HG02588 (cell line): ENCODE measurements at regions not wholly inside any gene's neighbourhood (a gene's known extent, or its start where the extent isn't known, plus 50 kb on each side); places are given as distances from the start of the nearest gene placed in this dataset.
"Not testable (repeated sequence)": the region's sequence is repeated elsewhere in the genome, so short reads cannot be mapped to it uniquely, and the experiment has no call there.

Source experiments
- ATAC-seq: cut with Tn5 transposase; IDR thresholded peaks from one replicate; pipeline ENCODE4 v1.9.1; 2021; ENCODE audit warnings: mild to moderate bottlenecking, moderate library complexity; ENCODE audit not compliant: unreplicated experiment

DNA sequence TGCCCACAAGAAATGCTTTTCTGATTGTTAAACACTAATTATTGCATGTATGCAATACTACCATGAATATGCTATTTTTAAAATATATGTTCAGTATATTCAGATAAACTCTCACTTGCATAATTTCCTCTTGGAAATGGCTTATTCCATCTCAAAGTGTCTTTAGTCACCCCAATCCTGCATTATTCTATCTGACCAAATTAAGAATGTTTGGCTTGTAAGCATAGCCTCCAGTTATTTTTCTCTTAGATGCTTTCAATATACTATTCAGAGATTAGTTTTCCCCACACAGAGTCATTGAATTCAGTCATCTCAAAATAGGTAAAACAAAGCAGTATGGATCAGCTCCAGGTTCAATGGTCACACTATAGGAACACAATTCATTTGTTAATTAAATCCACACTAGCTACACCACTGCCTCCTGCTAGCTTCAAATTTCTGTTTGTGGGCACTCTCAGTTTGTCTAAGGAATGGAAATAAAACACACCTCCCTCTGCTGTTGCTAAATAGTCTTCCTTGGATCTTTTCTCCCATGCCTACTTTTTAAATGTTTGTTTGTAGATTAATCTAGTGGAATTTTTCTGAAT, 134.6 kb upstream of the TBCA start:
- ATAC-seq: no peak

DNA sequence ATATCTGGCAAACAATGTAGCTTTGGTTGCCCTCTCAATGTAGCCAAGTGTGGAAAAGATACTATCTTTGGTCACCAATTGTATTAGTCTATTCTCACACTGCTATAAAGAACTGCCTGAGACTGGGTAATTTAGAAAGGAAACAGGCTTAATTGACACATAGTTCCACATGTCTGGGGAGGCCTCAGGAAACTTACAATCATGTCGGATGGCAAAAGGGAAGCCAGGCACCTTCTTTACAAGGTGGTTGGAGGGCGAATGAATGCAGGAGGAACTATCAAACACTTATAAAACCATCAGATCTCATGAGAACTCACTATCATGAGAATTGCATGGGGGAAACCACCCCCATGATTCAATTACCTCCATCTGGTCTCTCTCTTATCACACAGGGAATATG, 133.1 kb upstream of the TBCA start:
- ATAC-seq: no peak

DNA sequence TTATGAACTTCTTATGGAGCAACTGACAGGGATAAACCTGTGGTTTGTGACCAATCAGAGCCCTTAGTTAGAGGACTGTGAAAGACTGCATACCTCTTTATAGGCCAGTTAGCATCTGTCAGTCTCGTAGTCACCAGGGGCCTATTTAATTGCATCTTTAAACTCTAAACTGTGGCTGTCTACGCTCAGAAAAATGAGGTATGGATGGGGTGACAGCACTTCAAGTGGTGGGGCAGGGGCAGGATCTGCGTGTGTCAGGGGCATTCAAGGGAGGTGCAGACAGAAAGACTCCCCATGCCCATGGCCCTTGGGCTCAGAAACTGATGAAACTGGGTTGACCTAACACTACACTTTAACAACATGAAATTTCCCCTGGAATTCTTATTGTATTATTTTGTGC, 132.6 kb upstream of the TBCA start:
- no peak for ATAC-seq

DNA sequence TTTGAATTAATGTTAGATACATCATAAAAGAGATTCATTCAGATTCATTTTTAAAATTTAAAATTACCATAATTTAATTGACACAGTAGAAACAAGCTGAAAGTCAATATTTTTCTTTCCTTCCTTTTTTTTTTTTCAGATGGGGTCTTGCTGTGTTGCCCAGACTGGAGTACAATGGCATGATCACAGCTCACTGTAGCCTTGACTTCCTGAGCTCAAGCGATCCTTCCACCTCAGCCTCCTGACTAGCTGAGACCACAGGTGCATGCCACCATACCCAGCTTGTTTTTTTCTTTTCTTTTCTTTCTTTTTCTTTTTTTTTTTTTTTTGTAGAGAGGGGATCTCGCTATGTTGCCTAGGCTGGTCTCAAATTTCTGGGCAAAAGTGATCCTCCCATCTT, 131.6 kb upstream of the TBCA start:
- ATAC-seq: no peak

DNA sequence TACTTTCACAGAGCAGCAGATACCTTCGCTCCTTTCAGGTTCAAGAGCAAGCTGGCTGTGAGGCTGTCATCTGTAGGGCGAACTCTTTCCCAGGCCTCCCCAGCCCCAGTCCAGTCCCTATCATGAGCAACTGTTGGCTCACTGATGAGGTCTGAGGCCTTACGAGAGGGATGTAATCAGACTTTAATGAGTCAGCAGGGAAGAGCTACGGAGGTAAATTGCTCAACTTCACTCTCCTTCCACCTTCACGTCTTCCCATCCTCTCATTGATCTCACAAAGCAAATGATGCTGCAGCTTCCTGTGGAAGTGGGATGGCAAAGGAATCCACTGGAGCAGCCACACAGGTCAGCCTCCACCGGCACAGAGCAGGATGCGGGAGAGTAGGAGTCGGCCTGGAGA, 130.7 kb upstream of the TBCA start:
- ATAC-seq: no peak

DNA sequence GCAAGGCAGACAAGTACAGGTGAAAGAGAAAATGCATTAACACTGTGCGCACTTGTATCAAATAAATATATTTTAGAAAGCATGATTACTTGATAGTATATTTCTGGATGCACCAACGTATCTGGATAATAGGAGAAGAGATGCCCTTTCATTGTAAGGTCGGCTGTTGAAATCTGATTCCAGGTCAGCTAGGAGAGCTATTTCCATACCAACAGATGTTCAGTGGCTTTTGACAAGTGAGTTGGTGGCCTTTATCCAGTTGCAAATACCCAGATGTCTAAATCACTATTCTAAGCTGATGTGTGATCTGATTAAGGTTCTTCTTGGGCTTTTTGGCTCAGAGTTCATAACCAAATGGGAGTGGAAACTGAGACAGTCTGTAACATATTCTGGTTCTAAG, 128.2 kb upstream of the TBCA start:
- no peak for ATAC-seq

DNA sequence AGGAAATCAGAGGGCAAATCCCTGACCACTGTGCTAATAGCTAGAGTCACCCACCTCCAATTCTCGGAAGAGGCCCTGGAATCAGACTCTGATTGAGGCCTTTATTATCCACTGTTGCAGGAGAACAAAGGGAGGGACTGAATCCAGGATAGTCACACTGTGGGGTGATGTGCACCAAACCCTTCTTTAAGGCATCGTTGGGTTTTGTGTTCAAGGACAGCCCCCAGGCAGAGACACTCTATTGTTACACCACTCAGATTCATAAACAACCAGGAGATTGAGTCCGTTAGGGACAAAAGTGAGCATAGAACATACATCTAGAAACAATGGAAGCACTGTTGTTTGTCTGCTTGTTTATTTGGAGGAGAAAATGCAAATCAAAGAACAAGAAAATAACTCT, 124.6 kb upstream of the TBCA start:
- no peak for ATAC-seq

DNA sequence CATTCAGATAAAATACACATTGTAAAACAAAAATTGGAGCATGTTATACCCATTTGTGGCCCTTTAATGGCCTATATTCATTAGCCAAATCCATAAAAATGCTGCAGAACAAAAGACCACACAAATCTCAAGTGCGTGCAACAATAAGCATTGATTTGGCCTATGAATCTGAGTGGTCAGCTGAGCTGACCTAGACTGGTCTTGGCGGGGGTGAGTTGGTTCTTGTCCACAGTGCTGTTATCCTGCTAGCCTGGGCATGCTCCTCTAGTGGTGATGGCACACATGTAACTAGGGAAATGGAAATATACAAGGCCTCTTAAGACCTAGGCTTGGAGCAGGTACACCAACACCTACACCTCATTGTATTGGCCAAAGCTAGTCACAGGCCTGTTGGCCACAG, 122.2 kb upstream of the TBCA start:
- no peak for ATAC-seq

DNA sequence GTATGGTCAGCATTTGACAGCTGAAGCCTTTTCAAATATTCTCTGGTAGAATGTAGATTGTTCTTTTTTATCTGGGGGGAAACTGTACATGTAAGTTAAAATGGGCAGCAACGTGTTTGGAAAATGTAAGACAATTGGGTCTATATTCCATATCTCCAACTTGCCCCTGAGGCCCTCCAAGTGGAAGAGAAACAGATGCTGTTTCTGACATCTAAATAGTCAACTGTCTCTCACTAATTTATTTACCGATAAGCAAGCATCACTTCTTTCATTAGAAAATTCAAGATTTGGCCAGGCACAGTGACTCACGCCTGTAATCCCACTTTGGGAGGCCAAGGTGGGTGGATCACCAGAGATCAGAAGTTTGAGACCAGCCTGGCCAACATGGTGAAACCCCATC, 120.2 kb upstream of the TBCA start:
- ATAC-seq: no peak

DNA sequence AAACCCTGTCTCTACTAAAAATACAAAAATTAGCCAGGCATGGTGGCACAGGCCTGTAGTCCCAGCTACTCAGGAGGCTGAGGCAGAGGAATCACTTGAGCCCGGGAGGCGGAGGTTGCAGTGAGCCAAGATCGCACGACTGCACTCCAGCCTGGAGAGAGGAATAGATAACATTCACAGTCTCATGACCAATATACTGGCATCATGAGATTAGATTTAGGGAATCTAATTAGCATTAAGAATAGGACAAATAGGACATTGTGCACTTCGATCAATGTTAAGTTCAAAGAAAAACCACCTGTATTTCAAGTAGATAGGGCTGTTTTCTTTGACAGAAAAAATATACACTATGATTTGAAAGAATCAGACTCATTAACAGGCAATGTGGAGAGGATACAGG, 118.0 kb upstream of the TBCA start:
- ATAC-seq: not testable (repeated sequence)

DNA sequence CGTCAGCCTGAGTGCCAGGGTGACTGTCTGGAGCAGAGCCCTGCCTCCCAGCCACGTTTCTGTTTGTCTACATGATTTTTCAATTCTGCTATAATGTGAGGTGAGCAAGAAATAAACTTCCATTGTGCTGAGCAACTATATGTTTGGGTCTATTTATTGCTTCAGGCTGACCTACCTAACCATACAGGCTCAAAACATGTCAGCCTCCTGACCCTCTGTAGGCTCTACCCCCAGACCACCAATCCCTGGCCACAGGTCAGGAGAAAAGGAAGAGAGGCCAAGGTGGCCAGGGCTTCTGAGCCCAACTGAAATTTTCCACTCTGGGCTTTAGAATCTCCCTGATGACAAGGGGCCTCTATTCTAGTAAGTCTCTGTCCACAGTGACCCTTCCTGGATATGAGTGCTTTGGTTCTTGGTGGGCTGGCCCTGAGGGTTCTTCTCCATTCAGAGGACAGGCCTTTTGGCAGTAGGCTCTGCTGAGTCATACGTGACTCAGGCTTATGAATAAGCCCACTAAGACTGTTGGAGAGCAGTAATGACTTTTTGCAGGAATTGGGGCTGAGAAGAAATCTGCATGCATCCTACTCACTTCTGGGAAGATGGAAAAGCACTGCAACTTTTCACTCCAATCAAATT, 117.2 kb upstream of the TBCA start:
- no peak for ATAC-seq

DNA sequence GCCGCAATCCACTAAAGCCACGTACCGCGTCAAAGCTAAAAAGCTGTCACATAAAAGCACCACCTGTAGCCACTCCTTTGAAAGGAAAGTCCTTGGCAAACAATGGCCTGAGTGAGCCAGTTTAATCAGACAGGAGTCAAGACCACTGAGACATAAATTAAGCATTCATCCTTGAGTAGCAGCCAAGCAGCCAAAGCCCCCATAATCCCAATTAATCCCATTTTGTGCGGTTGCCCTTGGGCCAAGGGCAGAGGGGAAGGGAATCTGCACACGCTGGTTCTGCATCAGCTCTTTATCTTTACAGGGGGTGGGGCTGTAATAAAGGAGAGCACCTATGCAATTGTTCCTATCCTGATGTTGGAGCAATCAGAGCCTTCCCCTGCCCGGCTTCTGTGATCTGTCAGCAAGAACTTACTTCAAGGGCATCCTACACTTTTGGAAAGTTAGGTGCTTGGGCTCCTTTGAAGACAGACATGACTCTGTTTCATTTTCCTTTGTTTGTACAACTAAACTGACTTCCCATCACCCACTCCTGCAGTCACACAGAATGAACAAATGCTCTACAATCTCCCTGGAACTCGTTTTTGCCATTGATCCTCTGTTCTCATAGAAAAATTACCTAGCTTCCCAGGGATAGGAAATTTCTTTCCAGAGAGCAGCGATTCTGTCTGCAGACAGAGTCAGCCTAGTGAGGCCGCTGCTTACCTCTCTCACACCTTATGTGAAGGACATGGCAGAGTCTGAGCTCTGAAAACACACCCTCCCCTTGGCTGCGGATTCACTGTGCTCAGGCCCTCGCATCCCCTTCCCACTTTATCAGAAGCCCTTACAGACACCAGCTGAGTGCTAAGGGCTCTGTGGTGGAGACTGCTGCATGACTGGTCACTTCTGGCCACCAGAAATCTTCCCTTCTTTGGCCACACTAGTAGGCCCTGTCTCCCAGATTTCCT, 116.2 kb upstream of the TBCA start:
- ATAC-seq: no peak

DNA sequence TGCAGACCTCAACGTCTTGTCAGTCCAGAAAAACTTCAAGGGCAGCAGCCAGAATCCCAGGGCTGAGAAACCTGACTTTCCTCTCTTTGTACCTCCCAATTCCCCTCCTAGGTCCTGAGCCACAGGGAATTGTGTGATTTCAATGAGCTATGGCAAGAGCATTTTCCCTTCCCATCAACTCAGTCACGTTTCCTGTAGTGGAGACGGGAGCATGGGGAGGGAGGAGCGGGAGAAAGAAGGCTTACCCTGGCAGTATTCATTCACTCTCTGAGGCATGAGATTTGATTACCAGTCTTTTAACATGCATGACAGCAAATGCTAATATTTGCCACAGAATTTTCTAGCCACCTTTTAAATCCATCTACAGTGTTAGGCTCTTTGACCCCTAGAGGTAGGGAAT, 109.4 kb upstream of the TBCA start:
- no peak for ATAC-seq

DNA sequence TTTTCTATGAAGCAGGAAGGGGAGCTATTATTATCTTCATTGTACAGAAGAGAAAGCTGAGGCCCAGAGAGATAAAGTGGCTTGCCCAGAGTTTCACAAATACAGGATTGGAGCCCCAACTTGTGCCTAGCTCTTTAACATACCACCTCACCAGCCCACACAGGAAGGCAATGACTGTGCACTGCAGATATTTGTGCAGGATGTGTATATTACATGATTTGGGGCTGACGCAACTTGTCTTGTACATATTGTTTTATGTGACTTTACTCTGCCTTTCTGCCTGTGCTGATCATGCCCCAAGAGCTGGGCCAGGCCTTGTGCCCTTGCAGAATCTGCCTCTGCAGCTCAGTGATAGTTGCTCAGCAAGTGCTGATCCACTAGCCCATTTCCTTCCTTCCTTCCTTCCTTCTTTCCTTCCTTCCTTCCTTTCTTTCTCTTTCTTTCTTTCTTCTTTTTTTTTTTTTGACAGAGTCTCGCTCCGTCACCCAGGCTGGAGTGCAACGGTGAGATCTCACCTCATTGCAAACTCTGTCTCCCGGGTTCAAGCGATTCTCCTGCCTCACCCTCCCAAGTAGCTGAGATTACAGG, 106.6 kb upstream of the TBCA start:
- no peak for ATAC-seq

DNA sequence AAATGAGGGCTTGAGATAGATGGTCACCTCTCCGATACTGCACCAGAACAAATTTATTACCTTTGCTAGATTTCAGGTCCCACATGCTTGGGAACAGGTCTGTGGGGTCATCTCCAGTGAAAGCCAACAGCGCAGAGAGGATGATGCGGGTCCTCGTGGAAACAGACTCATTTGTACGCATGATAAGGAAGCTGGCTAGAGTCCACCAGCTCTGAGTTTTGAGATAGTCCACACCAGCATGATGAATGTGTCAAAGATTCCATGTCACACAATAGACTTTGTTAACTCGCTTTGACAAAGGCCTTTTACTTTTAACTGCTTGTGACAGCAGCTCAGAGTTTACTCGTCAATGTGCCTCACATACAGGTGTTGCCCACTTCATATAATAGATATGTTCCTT, 105.4 kb upstream of the TBCA start:
- no peak for ATAC-seq

DNA sequence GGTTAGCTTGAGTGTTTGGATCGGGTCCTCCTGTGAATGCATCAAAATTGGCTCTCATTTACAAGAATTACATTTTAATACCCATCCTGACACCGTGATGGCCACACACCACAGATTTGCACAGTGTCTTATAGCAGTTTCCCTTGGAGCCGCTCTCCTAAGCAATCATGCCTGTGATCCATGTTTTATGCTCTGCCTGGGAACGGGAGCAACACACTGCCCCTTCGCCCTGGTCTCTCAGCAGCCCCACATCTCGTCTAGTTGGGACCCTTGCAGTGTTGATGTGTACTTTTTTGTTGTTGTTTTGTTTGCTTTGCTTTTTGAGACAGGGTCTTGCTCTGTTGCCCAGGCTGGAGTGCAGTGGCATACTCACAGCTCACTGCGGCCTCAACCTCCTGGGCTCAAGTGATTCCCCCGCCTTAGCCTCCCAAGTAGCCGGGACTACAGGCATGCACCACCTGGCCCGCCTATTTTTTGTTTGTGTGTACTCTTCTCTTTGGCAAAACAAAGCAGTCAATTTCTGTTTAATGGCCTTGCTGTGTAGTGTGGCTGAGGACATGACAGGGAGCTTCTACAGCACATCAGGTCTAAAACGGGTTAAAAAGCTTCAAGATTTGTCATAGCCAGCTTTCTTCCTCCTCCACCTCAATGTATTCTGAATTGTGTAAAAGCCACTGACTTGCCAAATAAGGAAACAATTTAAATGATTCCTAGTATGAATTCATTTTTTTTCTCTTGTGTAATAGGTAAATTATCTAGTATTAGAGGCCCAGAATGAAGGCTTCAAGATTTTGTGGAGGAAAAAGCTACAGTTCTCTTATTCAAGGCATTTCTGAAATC, 101.6 kb upstream of the TBCA start:
- no peak for ATAC-seq

DNA sequence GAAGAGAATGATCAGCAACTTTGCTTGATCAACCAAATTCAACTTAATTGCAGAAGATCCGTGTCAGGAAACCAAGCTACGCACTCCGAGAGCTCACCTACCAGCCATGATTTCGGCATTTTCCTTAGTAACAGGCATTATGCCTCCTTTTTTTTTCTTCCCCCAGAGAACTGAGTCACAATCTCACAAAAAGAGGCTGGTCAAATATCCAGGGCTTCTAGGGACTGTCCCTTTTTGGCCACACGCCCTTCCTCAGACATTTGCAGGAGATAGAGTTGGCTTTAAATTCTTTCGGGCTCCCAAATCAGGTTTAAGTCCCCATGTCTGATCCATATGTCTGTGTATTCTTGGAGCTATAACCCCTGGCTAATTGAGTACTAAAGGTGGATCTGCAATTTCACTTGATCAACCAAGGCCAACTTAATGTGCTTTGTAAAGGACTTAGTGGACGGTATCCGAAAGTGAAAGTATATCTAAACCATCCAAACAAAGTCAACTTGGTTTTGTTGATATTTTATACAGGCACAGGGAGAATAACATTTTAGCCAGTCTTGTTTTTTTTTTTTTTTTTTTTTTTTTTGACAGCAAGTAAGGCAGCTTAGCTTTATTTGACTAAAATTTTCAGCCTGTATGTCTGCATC, 100.8 kb upstream of the TBCA start:
- ATAC-seq: no peak

DNA sequence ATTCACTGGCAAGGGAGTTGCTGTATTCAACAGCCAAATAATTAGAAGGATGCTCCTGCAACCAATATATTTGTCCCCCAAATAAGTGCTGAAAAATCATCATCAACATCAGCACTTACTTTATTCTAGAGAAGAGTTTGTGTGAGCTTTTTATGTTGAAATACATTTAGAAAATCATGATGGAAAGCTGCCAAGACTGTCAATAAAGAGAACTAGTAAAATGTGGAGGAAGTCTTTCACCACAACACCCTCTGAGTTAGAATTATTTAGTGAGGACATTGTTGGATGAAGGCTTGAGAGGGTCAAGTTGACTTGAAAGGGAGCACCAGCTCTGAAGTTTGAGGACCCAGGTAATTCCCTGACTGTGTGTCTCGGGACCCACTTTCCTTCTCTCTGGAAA, 100.2 kb upstream of the TBCA start:
- no peak for ATAC-seq

DNA sequence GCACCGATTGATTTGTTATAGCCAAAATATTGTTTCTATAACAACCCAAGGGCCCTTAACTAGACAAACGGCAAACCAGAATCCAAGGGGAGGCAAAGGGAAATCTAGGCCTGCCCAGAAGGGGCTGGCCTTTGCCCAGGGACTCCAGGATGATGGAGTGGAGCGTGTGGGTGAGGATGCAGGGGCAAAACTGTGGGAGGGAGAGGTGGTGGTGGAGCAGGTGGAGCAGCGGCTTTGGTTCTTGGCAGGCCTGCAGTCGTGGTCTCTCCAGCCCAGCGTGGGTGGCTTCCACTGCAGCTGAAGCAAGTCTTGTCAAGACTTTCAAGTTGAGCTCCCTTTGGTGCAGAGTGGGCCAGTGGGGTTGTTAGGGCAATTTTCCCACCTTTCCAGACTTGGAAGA, 98.6 kb upstream of the TBCA start:
- ATAC-seq: no peak

DNA sequence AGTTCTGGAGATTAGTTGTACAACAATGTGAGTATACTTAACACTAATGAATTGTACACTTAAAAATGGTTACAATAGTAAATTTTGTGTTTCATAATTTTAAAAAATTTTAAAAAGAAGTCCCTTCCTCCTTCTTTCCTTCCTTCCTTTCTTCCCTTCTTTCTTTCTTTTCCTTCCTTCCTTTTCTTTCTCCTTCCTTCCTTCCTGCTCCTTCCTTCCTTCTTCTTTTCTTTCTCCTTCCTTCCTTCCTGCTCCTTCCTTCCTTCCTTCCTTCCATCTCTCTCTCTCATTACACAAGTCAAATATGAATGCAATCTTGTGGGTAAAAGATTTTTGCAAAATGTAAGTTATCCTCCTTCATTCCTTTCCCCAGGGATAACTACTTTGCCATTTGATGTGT, 97.1 kb upstream of the TBCA start:
- no peak for ATAC-seq
